Activated naive CD4-positive, alpha-beta T cell treated with anti-CD3 and anti-CD28 coated beads for 36 hours (primary cell): ENCODE measurements at regions not wholly inside any gene's neighbourhood (a gene's known extent, or its start where the extent isn't known, plus 50 kb on each side); places are given as distances from the start of the nearest gene placed in this dataset.

Experiments used
- CTCF ChIA-PET: fragments of 350-600 bp; sonication (Branson Sonifier 250); formaldehyde crosslinking; loops from one replicate; lab custom pipeline; 2021; ENCODE audit warnings: antibody characterized with exemption; lab: Charles Lee
- DNase-seq: peaks from one replicate; pipeline ENCODE4 v3.0.0-alpha.2; 2020
- H3K27ac Mint-ChIP-seq: one replicate; pipeline ENCODE4 v1.8.0; 2021; ENCODE audit warnings: mild to moderate bottlenecking, mixed read lengths
- H3K27me3 Mint-ChIP-seq: one replicate; pipeline ENCODE4 v1.8.0; 2021; ENCODE audit warnings: low read depth, mixed read lengths
- H3K36me3 Mint-ChIP-seq: one replicate; pipeline ENCODE4 v1.8.0; 2021; ENCODE audit warnings: low read depth, mixed read lengths
- H3K4me1 Mint-ChIP-seq: one replicate; pipeline ENCODE4 v1.8.0; 2021; ENCODE audit warnings: low read depth, mixed read lengths
- H3K4me3 Mint-ChIP-seq: one replicate; pipeline ENCODE4 v1.8.0; 2021; ENCODE audit warnings: mild to moderate bottlenecking, moderate library complexity, mixed read lengths
- H3K9me3 Mint-ChIP-seq: one replicate; pipeline ENCODE4 v1.8.0; 2021; ENCODE audit warnings: mixed read lengths
- intact Hi-C: fragments of 100-400 bp; cut with micrococcal nuclease; formaldehyde crosslinking; loops from one replicate; pipeline ENCODE4 v1.15.1; 2023

- intact Hi-C loops = no loop called here
- H3K9me3 Mint-ChIP-seq = peaks cover 1% of the 10 kb centered on the region
- H3K27me3 Mint-ChIP-seq = peaks cover 6% of the 10 kb centered on the region
- CTCF ChIA-PET = no interaction called here
- H3K27ac Mint-ChIP-seq = no peak overlapping the region
- DNase-seq = no peak
- no peaks in the 10 kb centered on the region for H3K36me3 Mint-ChIP-seq
- no peak overlapping the region for H3K4me3 Mint-ChIP-seq
- H3K4me1 Mint-ChIP-seq = no peaks in the 10 kb centered on the region
Observed at GRCh38 chr20:40524071-40524470, 165.0 kb downstream of the MAFB start.

- Mint-ChIP-seq H3K27ac (no peak overlapping the region), H3K27me3 (peaks cover 6% of the 10 kb centered on the region), H3K4me1 (no peaks in the 10 kb centered on the region), H3K4me3 (no peak overlapping the region), H3K9me3 (peaks cover 1% of the 10 kb centered on the region), H3K36me3 (no peaks in the 10 kb centered on the region)
- no peak for DNase-seq
- intact Hi-C loops = no loop called here
- CTCF ChIA-PET = no interaction called here
Observed at GRCh38 chr20:40522405-40522804, 166.6 kb downstream of the MAFB start.

- Mint-ChIP-seq H3K27me3 (peaks cover 6% of the 10 kb centered on the region), H3K4me1 (no peaks in the 10 kb centered on the region), H3K27ac (no peak overlapping the region), H3K36me3 (no peaks in the 10 kb centered on the region), H3K9me3 (peaks cover 1% of the 10 kb centered on the region), H3K4me3 (no peak overlapping the region)
- intact Hi-C loops = no loop called here
- no peak for DNase-seq
- CTCF ChIA-PET = interaction anchor here (0.6 kb wide), 2 partner anchors 31 to 638 kb away, joined by 3 read pairs; no protein-coding TSS in a partner anchor
Observed at GRCh38 chr20:40521962-40522361, 167.1 kb downstream of the MAFB start.

- no peak overlapping the region for H3K27ac Mint-ChIP-seq
- DNase-seq = no peak
- intact Hi-C loops = no loop called here
- CTCF ChIA-PET = no interaction called here
- no peak overlapping the region for H3K4me3 Mint-ChIP-seq
- H3K36me3 Mint-ChIP-seq = no peaks in the 10 kb centered on the region
- peaks cover 1% of the 10 kb centered on the region for H3K9me3 Mint-ChIP-seq
- H3K27me3 Mint-ChIP-seq = peaks cover 5% of the 10 kb centered on the region
- no peaks in the 10 kb centered on the region for H3K4me1 Mint-ChIP-seq
Observed at GRCh38 chr20:40519918-40520317, 169.1 kb downstream of the MAFB start.

GRCh38 chr20:40512994-40513393 is 176.0 kb downstream of the MAFB start:
- no peak for DNase-seq
- Mint-ChIP-seq H3K4me1 (no peaks in the 10 kb centered on the region), H3K9me3 (no peaks in the 10 kb centered on the region), H3K36me3 (no peaks in the 10 kb centered on the region), H3K27me3 (peaks cover 3% of the 10 kb centered on the region), H3K27ac (no peak overlapping the region), H3K4me3 (no peak overlapping the region)
- CTCF ChIA-PET = no interaction called here
- intact Hi-C loops = no loop called here

GRCh38 chr20:40512591-40512990 is 176.4 kb downstream of the MAFB start:
- intact Hi-C loops = no loop called here
- no peak for DNase-seq
- H3K4me1 Mint-ChIP-seq = no peaks in the 10 kb centered on the region
- no peak overlapping the region for H3K27ac Mint-ChIP-seq
- no peak overlapping the region for H3K4me3 Mint-ChIP-seq
- no peaks in the 10 kb centered on the region for H3K9me3 Mint-ChIP-seq
- CTCF ChIA-PET = no interaction called here
- H3K27me3 Mint-ChIP-seq = peaks cover 3% of the 10 kb centered on the region
- H3K36me3 Mint-ChIP-seq = no peaks in the 10 kb centered on the region

GRCh38 chr20:40511478-40511877 is 177.6 kb downstream of the MAFB start:
- H3K36me3 Mint-ChIP-seq = no peaks in the 10 kb centered on the region
- CTCF ChIA-PET = no interaction called here
- no peaks in the 10 kb centered on the region for H3K9me3 Mint-ChIP-seq
- no peak overlapping the region for H3K4me3 Mint-ChIP-seq
- peaks cover 3% of the 10 kb centered on the region for H3K27me3 Mint-ChIP-seq
- no peak for DNase-seq
- intact Hi-C loops = no loop called here
- no peak overlapping the region for H3K27ac Mint-ChIP-seq
- no peaks in the 10 kb centered on the region for H3K4me1 Mint-ChIP-seq

- CTCF ChIA-PET = no interaction called here
- Mint-ChIP-seq H3K27ac (no peak overlapping the region), H3K36me3 (no peaks in the 10 kb centered on the region), H3K9me3 (no peaks in the 10 kb centered on the region), H3K4me1 (no peaks in the 10 kb centered on the region), H3K4me3 (no peak overlapping the region), H3K27me3 (peaks cover 3% of the 10 kb centered on the region)
- intact Hi-C loops = no loop called here
- DNase-seq = no peak
Observed at GRCh38 chr20:40510622-40511021, 178.4 kb downstream of the MAFB start.

GRCh38 chr20:40508821-40509220 is 180.2 kb downstream of the MAFB start:
- Mint-ChIP-seq H3K9me3 (no peaks in the 10 kb centered on the region), H3K4me1 (no peaks in the 10 kb centered on the region), H3K36me3 (no peaks in the 10 kb centered on the region), H3K27me3 (peaks cover 3% of the 10 kb centered on the region), H3K27ac (no peak overlapping the region), H3K4me3 (no peak overlapping the region)
- DNase-seq = no peak
- intact Hi-C loops = no loop called here
- CTCF ChIA-PET = no interaction called here

GRCh38 chr20:40506537-40506939 is 182.5 kb downstream of the MAFB start:
- Mint-ChIP-seq H3K27ac (no peak overlapping the region), H3K9me3 (no peaks in the 10 kb centered on the region), H3K27me3 (peaks cover 3% of the 10 kb centered on the region), H3K4me3 (no peak overlapping the region), H3K36me3 (no peaks in the 10 kb centered on the region), H3K4me1 (no peaks in the 10 kb centered on the region)
- peak; percentile 33 for DNase-seq
- intact Hi-C loops = no loop called here
- CTCF ChIA-PET = no interaction called here

GRCh38 chr20:40503119-40503518 is 185.9 kb downstream of the MAFB start:
- intact Hi-C loops = no loop called here
- DNase-seq = no peak
- CTCF ChIA-PET = interaction anchor here (0.7 kb wide), 1 partner anchor 769 kb away, joined by 3 read pairs; no protein-coding TSS in a partner anchor
- Mint-ChIP-seq H3K4me1 (no peaks in the 10 kb centered on the region), H3K27ac (no peak overlapping the region), H3K4me3 (no peak overlapping the region), H3K27me3 (no peaks in the 10 kb centered on the region), H3K9me3 (no peaks in the 10 kb centered on the region), H3K36me3 (no peaks in the 10 kb centered on the region)

- no peak overlapping the region for H3K27ac Mint-ChIP-seq
- no peak for DNase-seq
- CTCF ChIA-PET = no interaction called here
- intact Hi-C loops = no loop called here
- no peaks in the 10 kb centered on the region for H3K27me3 Mint-ChIP-seq
- H3K4me3 Mint-ChIP-seq = no peak overlapping the region
- H3K36me3 Mint-ChIP-seq = no peaks in the 10 kb centered on the region
- peaks cover 2% of the 10 kb centered on the region for H3K9me3 Mint-ChIP-seq
- no peaks in the 10 kb centered on the region for H3K4me1 Mint-ChIP-seq
Observed at GRCh38 chr20:40502576-40502975, 186.5 kb downstream of the MAFB start.

- no peaks in the 10 kb centered on the region for H3K36me3 Mint-ChIP-seq
Observed at GRCh38 chr20:40499391-40499790, 189.6 kb downstream of the MAFB start.

More at GRCh38 chr20:40499391-40499790, 189.6 kb downstream of the MAFB start:
- peaks cover 3% of the 10 kb centered on the region for H3K27me3 Mint-ChIP-seq
- H3K4me1 Mint-ChIP-seq = no peaks in the 10 kb centered on the region
- intact Hi-C loops = no loop called here
- H3K27ac Mint-ChIP-seq = no peak overlapping the region
- H3K9me3 Mint-ChIP-seq = peaks cover 2% of the 10 kb centered on the region
- CTCF ChIA-PET = no interaction called here
- DNase-seq = no peak
- H3K4me3 Mint-ChIP-seq = no peak overlapping the region
